ENCODE measurements at regions not wholly inside any gene's neighbourhood (a gene's known extent, or its start where the extent isn't known, plus 50 kb on each side); places are given as distances from the start of the nearest gene placed in this dataset.
"Not testable (repeated sequence)": the region's sequence is repeated elsewhere in the genome, so short reads cannot be mapped to it uniquely, and the experiment has no call there.

DNA sequence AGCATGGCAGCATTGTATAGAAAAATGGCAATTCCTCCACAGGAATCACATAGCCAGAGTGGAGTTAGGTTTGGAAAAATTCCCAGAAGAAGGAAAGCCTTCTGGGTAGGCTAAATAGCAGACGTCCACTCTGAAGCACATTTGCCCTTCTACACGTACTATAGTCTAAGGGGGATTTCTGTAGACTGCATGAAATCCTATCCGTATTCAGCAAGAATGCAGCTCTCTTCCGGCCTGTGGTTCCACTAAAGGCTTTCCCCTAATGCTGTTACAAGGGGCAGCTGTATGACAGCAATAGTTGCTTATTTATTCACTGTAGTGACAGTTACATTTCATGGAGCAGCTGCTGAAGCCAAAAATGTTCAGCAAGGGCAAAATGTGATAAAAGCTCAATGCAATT lies 263.6 kb downstream of the RWDD3 start:
- intact Hi-C loops (cut with DNase I): loop anchor here (10.0 kb wide), 1 partner anchor 57 kb away; no protein-coding TSS in a partner anchor
- DNase-seq: no peak

DNA sequence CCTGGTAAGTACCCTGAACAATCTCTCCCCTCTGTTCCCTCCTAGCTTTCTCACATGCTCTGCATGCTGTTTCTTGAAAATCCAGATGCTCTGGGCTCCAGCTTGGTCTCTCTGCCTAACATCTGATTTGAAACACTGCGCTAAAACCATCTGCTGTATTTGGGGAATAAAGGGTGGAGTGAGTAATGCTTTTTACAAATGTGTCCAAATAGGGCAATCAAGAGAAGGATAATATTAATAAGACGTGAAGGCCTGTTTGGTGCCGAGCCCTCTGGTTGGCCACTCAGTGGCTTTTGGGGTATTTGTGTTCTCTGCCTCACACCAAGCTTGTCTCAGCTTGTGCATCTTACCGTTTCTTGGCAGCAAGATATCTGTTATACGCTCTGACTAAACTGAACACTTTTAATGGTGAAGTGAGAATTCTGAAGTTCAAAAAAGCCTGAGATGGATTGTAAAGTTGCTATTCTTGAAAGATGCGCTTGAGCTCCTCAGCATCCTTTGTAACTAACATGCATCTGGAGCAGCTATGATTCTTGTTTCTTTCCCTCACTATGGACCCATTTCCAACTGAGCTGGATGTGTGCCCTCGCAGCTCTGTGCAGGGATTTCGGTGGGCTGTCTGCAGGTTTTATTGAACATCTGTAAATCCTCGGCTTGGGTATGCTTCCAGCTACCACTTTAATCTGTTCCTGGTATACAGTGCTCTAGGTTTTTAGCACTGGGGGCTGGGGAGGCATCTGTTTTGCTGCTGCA lies 269.4 kb downstream of the RWDD3 start:
- no peak for DNase-seq
- intact Hi-C loops (cut with DNase I): no loop called here

DNA sequence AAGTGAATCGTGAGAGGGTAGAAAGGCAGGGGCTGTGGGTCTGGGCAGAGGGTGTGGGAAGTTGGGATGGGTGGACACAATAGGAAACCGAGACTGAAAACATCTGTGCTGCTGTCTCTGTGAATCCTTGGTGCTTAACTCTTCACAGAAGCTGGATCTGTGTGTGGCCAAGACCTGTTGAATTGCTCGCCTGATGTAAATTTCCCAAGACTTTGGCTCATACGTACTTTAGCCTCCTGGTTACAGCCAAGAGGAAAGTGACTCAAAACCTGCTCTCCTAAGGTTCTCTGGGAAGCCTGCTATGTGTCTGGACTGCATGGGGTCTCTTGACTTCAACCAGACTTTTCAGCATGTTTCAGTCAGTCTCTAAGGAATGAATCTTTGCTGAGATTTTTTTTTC lies 270.3 kb downstream of the RWDD3 start:
- no peak for DNase-seq
- intact Hi-C loops (cut with DNase I): no loop called here

DNA sequence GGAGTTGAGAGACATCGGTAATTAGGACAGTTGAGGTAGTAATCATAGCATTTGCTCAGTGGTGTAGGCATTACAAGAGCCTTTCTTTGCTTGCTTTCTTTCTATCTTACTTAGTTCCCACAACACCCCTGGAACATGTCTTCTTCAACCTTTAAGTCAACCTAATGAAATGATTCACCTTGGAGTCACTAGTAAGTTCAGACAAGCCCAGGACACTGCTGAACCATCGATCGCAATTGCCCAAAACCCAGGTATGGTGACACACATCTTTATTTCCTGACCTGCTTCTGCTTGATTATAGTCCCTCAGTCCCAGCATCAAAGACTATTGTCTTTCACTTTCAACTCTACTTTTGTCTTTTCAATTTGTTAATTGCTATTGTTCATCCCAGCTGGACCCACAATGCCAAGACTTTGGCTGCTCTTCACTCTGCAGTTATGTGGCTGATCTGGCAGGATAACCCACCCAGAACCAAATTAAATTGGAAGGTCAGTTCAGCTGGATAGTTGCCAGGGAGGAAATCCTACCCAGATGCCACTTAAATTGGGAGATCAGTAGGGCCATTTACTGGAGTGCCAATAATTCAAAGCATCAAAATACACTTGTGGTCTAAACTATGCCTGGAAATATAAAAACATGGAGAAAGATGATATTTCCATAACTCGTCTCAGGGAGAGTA lies 272.9 kb downstream of the RWDD3 start:
- no peak for DNase-seq
- intact Hi-C loops (cut with DNase I): no loop called here

DNA sequence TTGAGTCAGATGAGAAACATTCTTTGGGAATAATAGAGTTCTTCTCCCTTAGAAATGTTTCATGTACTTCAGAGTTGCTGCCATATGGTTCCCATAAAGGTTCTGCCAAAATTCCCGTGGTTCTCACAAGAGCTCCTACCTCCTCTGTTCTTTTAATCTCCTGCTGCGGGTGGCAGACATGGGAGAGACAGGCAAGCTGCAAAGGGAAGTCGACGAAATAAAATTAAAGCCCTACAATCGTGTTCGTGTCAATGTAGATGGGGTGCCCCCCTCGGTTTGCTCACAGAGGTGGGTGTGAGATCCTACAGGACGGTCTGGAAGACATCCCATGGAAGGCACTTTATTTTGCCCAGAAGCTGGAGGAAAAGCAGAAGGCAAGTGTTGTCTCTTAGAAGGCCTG lies 276.0 kb downstream of the RWDD3 start:
- no peak for DNase-seq
- intact Hi-C loops (cut with DNase I): no loop called here

DNA sequence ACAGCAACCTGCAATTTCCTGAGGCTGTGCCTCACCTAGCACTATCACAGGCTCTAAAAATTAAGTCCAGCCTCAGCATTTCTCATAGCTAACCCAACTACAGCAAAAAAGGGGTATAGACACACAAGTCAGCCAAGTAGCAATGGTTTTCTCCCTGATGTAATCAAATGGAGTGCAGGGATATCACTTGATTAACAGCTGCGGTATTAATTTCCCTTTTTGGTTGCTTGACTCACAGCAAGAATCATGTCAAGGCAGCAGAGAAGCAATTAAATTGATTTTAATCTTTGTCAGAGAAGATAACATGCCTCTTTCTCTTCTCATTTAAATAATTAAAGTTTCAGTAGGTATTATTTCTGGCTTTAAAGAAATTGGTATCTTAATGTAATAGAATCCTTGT lies 278.9 kb downstream of the RWDD3 start:
- no peak for DNase-seq

DNA sequence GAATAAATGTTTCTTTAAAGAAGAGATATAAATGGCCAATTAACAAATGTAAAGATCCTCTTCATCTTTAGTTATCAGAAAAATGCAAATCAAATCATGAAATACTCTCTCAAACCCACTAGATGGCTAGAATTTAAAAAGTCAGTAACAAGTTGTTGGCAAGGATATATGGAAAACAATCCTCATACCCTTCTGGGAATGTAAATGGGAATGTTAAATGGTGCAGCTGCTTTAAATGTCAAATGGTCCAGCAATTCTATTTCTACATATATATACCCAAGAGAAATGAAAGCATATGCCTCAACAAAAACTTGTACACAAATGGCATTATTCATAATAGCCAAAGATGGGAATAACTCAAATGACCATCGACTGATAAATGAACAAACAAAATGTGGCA lies 283.5 kb downstream of the RWDD3 start:
- intact Hi-C loops (cut with DNase I): no loop called here
- no peak for DNase-seq

More for the DNA sequence above, 278.9 kb downstream of the RWDD3 start:
- intact Hi-C loops (cut with DNase I): no loop called here

DNA sequence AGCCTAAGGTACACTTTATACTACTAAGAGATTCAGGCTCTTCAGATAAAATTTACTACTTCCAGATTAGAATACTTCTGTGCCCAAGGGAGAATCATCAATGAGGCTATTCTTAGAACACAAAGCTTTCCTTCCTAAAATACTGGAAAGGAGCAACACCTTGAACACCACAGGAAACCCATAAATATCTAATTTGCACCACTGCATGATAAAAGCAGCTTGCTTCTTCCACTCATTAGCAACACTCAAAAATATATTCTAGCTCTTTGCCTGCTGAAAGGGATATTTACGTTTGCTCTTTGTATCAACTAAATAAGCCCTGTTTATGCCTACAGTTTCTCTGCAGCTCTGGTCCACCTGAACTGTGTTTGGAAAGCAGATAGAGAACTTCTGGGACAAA lies 284.3 kb downstream of the RWDD3 start:
- DNase-seq: no peak
- intact Hi-C loops (cut with DNase I): no loop called here

DNA sequence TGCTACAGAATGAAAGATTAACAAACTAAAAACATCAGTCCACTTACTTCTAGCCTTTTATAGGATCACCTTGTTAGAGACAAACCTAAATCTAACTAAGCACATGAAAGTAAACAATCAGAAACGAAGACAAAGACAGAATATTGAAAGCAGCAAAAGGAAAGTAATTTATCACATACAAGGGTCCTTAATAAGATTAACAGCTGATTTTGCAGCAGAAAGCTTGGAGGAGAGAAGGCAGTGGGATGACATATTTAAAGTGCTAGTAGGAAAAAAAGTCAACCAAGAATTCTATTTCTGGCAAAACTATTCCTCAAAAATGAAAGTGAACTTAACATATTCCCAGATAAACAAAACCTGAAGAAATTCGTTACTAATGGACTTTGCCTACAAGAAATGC lies 286.4 kb downstream of the RWDD3 start:
- intact Hi-C loops (cut with DNase I): no loop called here
- no peak for DNase-seq

DNA sequence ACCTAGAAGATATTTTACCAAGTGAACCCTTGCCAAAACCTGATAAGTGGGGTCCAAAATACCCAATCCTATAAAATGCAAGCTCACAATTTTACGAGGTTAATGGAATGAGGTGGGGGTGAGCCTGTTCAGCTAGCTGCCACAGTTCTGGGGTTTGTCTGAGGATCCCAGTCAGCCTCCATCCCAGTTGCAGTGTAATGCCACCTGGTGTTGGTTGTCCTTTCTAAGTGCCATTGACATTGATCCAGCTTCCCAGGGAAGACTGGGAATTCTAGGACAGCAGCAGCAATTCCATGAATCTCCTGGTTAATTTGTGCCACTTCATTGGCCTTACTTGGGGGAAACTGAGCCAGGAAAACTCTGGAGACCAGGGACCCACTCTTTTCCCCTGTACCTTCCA lies 298.3 kb downstream of the RWDD3 start:
- peak in 3 of 42 donors; percentile 7 to 37 (median 8) for DNase-seq
- intact Hi-C loops (cut with DNase I): no loop called here

DNA sequence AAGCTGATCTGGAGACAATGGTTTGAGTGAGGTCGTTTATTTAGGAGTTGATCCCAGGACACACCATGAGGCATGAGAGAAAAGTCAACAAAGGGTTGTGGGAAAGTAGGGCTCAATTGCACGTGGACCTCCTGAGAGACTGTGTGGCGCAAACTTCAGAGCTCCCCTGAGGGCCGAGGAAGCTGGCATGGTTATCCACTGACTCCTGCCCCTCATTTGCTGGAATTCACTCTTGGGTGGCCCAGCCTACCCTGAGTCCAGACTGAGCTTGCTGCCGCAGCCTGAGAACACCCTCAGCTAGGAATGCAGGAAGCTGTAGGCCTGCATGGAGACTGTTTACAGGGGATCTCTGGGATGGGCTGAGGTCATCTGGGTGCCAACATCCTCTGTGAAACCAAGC lies 301.0 kb downstream of the RWDD3 start:
- DNase-seq: no peak
- intact Hi-C loops (cut with DNase I): no loop called here

DNA sequence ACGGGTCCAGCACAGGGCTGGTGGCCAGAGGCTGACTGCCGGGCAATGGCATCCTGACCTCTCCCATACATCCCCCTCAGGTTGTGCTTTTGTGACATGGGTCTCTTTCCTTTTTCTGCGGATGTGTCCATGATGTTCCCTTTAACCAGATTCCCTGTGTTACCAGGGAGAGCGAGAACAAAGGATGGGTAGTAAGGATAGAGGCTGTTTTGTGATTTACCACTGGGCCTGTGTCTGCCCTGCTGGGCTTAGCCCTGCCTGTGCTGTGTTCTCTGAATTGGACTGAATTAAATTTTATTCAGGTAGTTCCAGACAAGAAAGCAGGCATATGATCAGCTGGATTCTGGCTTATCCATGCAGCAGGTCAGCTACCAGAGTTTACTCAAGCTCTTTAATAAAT lies 301.6 kb downstream of the RWDD3 start:
- intact Hi-C loops (cut with DNase I): no loop called here
- DNase-seq: no peak

DNA sequence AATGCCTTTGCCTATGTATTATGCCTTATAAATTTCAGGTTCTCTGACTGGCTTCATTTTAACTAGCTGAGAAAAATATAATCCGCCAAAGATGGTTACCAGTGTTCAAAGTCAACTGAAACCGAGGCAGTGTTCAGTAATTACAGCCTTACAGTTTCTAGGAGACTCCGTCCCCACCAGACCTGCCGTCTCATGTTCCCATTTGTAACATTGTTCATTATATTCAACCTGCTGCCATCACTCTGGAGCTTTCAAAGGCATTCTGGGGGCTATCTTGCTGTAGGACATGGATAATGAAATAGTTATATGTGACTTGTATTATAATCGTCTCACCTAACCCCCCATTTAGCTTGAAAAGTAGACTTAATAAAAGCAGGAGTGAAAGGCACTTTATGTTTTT lies 302.5 kb downstream of the RWDD3 start:
- no peak for DNase-seq
- intact Hi-C loops (cut with DNase I): no loop called here

DNA sequence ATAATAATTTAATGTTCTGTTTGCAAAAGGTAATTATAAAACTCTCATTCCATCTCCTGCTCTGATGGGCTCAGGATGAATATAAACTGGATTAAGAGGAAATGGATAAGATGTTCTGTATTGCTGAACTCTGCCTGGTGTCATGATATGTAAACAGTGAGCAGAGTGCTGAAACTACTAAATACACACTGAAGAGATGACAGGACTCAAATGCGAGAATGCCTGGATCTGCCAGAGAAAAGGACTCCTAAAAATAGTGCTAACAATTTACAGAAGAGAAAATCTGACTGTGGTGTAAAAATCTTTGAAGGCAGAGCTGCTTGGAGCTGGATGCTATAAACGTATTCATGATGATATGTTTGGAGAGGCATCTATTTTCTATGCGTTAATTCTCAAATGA lies 303.2 kb downstream of the RWDD3 start:
- DNase-seq: peak in 4 of 42 donors; percentile 8 to 37 (median 23)
- intact Hi-C loops (cut with DNase I): no loop called here

DNA sequence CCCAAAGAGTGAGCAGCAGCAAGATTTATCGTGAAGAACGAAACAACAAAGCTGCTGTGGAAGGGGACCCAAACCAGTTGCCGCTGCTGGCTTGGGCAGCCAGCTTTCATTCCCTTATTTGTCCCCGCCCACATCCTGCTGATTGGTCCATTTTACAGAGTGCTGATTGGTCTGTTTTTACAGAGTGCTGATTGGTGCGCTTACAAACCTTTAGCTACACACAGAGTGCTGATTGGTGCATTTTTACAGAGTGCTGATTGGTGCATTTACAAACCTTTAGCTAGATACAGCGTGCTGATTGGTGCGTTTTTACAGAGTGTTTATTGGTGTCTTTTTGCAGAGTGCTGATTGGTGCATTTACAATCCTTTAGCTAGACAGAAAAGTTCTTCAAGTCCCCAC lies 304.2 kb downstream of the RWDD3 start:
- intact Hi-C loops (cut with DNase I); DNase-seq: not testable (repeated sequence)

DNA sequence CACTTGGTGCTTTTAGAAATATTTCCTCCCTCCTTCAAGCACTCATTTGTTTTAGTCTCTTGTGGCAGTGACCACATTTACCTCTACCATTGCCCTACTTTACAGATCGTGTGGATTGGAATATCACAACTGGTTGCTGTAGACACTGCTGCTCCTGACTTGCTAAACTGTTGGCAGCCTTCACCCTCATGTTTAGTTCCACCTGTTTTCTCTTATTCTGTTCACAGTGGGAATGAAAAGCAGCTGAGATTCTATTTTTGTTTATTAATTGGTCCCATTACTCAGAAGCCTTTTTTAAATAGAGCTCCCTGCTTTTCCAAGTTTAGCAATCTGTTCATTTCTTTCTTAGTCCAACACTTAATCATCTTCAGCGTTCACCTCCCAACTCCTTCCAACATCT lies 308.9 kb downstream of the RWDD3 start:
- intact Hi-C loops (cut with DNase I): no loop called here
- DNase-seq: no peak

DNA sequence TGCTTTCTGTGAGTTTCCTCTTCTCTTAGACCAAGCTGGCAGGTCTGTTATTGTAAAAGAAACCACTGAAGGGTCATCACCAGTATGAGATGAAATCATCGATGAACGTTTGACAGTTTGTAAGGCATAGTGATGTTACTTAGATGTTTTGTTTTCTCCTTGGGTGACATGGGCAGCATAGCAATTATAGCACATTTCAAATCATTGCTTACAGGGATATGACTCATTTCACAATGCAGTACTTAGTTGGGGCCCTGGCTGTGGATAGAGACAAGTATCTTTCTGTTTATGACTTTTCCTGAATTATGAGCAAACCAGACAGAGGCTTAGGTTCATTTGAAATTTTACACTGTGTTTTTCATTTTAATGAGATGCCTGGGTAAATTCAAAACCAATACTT lies 313.0 kb downstream of the RWDD3 start:
- DNase-seq: no peak
- intact Hi-C loops (cut with DNase I): no loop called here

DNA sequence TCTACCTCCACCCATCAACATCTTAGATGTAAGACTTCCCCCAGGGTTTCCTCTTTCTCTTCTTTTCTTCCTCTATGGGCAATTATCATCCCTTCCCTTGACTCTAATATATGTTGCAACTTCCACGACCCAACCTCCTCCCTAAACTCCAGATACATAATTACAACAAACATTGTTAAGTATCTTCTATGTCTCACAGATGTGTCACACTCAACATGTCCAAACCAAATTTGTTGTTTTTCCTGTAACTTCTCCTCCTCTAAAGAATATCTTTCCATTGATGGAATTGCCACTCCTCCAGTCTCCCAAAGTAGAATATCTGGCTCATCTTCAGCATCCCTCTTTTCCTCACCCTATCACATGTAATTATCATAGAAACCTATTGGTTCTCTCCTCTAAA lies 314.2 kb downstream of the RWDD3 start:
- intact Hi-C loops (cut with DNase I): no loop called here
- DNase-seq: no peak

DNA sequence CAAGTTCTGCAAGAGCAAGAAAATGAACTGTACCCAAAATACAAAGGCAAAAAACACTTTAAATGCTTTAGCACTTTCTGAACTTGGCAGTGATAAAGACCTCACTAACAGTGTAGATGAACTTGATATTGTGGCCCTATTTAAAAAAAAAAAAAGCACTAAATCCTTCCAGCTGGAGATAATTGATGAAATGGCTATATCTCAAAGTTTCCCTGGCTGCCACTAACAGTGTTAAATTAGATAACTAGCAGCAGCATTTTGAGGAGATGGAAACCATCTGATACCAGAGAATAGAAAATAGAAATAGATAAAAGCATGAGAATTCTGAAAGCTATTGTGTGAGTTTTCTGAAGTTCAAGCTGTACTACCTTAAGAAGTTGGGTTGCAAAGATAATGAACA lies 317.2 kb downstream of the RWDD3 start:
- intact Hi-C loops (cut with DNase I): loop anchor here (10.0 kb wide), 1 partner anchor 56 kb away; no protein-coding TSS in a partner anchor
- no peak for DNase-seq

DNA sequence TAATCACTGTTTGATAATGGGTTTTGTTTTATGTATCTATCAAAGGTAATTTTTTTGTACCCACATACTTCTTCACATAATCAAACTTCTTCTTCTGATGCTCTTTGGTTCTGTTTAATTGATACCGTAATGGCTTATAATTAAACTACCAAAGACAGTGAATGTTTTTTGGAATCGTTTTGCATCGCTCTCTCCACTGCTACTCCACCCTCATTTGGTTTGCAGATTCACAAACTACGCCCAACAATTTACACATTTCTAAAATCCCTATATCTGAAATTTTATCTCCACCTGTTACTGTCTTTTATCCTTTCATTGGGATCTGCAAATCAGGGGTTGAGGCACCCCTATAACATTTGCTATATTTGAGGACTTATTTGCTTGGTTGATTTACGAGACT lies 319.6 kb downstream of the RWDD3 start:
- DNase-seq: no peak
- intact Hi-C loops (cut with DNase I): loop anchor here (10.0 kb wide), 1 partner anchor 59 kb away; no protein-coding TSS in a partner anchor

DNA sequence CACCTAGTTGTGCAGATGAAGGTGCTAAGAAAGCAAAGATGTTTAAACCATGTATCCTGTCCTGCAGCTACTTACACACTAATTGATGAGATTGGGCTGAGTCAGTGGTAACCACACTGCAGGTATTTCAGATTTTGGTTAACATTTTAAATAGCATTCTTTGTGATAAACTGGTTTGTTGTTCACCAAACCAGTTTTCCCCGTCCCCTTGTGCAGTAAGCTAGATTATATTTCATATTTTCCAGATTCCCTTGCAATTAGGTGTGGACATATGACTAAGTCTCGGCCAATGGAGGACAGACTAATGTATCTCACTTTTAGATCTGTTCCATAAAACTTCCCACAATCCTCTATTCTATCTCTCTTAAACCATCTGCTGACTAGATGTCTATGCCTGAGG lies 320.4 kb downstream of the RWDD3 start:
- intact Hi-C loops (cut with DNase I): loop anchor here (10.0 kb wide), 1 partner anchor 60 kb away; no protein-coding TSS in a partner anchor
- no peak for DNase-seq

All from head of caudate nucleus (tissue), 42 donors.